Brain microvascular endothelial cell (primary cell): ENCODE measurements at regions not wholly inside any gene's neighbourhood (a gene's known extent, or its start where the extent isn't known, plus 50 kb on each side); places are given as distances from the start of the nearest gene placed in this dataset.

Experiments used
- DNase-seq: peaks from one replicate; pipeline ENCODE4 v3.0.0-alpha.2; 2020
- H3K27ac ChIP-seq: fragments of 250-450 bp; sonication (Bioruptor Pico); 2 replicates; pipeline ENCODE4 v1.5.1; 2020; ENCODE audit warnings: mild to moderate bottlenecking, moderate library complexity
- H3K27me3 ChIP-seq: fragments of 250-450 bp; sonication (Bioruptor Pico); replicated peaks from 2 replicates; pipeline ENCODE4 v1.5.1; 2020; ENCODE audit warnings: mild to moderate bottlenecking
- H3K36me3 ChIP-seq: fragments of 250-450 bp; sonication (Bioruptor Pico); replicated peaks from 2 replicates; pipeline ENCODE4 v1.5.1; 2020; ENCODE audit warnings: mild to moderate bottlenecking
- H3K4me3 ChIP-seq: 2 replicates; pipeline ENCODE4 v1.5.1; 2011; ENCODE audit warnings: low read depth, mild to moderate bottlenecking, control low read depth, low read length, moderate library complexity
- in situ Hi-C: cut with HindIII; loops from 2 replicates; pipeline ENCODE4 v1.10.0; 2017; ENCODE audit warnings: low sequenced_read_pairs, low pct_ligation_motif_present
- TF ChIP-seq, protein P1 (sequence below): IDR thresholded peaks from 2 replicates; pipeline ENCODE4 v1.5.1; 2011; ENCODE audit warnings: low read depth, mild to moderate bottlenecking, moderate library complexity, low read length, control low read depth, inconsistent platforms; ENCODE audit errors: missing control alignments

GRCh38 chr5:128836571-128836970 lies 128.7 kb upstream of the SLC27A6 start:
- no peak for DNase-seq
- in situ Hi-C loops: loop anchor here (25.0 kb wide), 2 partner anchors 149 to 624 kb away; no protein-coding TSS in a partner anchor
- no peaks in the 10 kb centered on the region for H3K36me3 ChIP-seq
- TF ChIP-seq, protein P1, sequence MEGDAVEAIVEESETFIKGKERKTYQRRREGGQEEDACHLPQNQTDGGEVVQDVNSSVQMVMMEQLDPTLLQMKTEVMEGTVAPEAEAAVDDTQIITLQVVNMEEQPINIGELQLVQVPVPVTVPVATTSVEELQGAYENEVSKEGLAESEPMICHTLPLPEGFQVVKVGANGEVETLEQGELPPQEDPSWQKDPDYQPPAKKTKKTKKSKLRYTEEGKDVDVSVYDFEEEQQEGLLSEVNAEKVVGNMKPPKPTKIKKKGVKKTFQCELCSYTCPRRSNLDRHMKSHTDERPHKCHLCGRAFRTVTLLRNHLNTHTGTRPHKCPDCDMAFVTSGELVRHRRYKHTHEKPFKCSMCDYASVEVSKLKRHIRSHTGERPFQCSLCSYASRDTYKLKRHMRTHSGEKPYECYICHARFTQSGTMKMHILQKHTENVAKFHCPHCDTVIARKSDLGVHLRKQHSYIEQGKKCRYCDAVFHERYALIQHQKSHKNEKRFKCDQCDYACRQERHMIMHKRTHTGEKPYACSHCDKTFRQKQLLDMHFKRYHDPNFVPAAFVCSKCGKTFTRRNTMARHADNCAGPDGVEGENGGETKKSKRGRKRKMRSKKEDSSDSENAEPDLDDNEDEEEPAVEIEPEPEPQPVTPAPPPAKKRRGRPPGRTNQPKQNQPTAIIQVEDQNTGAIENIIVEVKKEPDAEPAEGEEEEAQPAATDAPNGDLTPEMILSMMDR: no peak
- no peaks in the 10 kb centered on the region for H3K27me3 ChIP-seq
- H3K27ac ChIP-seq: no peak overlapping the region
- H3K4me3 ChIP-seq: no peak overlapping the region

GRCh38 chr5:128838623-128839022 lies 126.7 kb upstream of the SLC27A6 start:
- in situ Hi-C loops: loop anchor here (25.0 kb wide), 2 partner anchors 151 to 626 kb away; no protein-coding TSS in a partner anchor
- no peak for DNase-seq
- TF ChIP-seq, protein P1: no peak
- no peaks in the 10 kb centered on the region for H3K36me3 ChIP-seq
- H3K4me3 ChIP-seq: no peak overlapping the region
- H3K27ac ChIP-seq: no peak overlapping the region
- H3K27me3 ChIP-seq: no peaks in the 10 kb centered on the region

GRCh38 chr5:128842241-128842640 lies 123.0 kb upstream of the SLC27A6 start:
- no peaks in the 10 kb centered on the region for H3K36me3 ChIP-seq
- no peaks in the 10 kb centered on the region for H3K27me3 ChIP-seq
- in situ Hi-C loops: loop anchor here (25.0 kb wide), 2 partner anchors 155 to 630 kb away; no protein-coding TSS in a partner anchor
- TF ChIP-seq, protein P1: peak; percentile 6
- H3K27ac ChIP-seq: no peak overlapping the region
- no peak for DNase-seq
- no peak overlapping the region for H3K4me3 ChIP-seq

DNA sequence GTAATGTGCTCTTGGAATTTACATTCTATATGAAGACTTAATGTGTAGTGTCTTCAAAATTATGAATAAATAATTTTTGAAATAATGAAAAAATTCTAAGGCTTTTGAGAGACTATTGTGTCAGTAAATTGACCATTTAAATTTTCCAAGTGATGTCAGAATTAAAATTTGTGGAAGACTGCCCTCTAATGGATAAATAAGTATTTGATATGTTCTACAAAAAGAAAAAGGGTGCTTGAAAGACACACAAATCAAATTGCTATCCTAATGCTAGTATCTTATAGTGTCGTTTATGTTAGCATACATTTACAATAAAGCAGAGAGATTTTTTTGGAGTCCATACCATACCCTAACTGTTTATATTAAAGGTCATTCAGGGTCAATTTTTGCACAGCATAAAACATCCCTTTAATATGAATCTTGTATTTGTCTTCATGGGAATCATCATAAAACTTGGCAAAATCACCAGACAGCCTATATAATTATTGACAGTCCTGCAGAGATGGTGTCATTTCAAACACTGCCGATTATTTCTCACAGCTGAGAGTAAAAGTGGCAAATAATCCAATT lies 120.8 kb upstream of the SLC27A6 start:
- H3K4me3 ChIP-seq: no peak overlapping the region
- TF ChIP-seq, protein P1: no peak
- DNase-seq: no peak
- no peaks in the 10 kb centered on the region for H3K36me3 ChIP-seq
- in situ Hi-C loops: loop anchor here (25.0 kb wide), 2 partner anchors 157 to 632 kb away; no protein-coding TSS in a partner anchor
- H3K27ac ChIP-seq: no peak overlapping the region
- H3K27me3 ChIP-seq: no peaks in the 10 kb centered on the region

- in situ Hi-C loops: no loop called here
- no peaks in the 10 kb centered on the region for H3K36me3 ChIP-seq
- H3K27ac ChIP-seq: no peak overlapping the region
- H3K4me3 ChIP-seq: no peak overlapping the region
- DNase-seq: no peak
- H3K27me3 ChIP-seq: no peaks in the 10 kb centered on the region
- TF ChIP-seq, protein P1: no peak
Observed at GRCh38 chr5:128850049-128850448, 115.2 kb upstream of the SLC27A6 start.

GRCh38 chr5:128854931-128855330 lies 110.4 kb upstream of the SLC27A6 start:
- H3K27ac ChIP-seq: no peak overlapping the region
- in situ Hi-C loops: no loop called here
- H3K27me3 ChIP-seq: no peaks in the 10 kb centered on the region
- no peaks in the 10 kb centered on the region for H3K36me3 ChIP-seq
- DNase-seq: no peak
- no peak overlapping the region for H3K4me3 ChIP-seq
- TF ChIP-seq, protein P1: no peak
